ENCODE measurements at regions not wholly inside any gene's neighbourhood (a gene's known extent, or its start where the extent isn't known, plus 50 kb on each side); places are given as distances from the start of the nearest gene placed in this dataset.

DNA sequence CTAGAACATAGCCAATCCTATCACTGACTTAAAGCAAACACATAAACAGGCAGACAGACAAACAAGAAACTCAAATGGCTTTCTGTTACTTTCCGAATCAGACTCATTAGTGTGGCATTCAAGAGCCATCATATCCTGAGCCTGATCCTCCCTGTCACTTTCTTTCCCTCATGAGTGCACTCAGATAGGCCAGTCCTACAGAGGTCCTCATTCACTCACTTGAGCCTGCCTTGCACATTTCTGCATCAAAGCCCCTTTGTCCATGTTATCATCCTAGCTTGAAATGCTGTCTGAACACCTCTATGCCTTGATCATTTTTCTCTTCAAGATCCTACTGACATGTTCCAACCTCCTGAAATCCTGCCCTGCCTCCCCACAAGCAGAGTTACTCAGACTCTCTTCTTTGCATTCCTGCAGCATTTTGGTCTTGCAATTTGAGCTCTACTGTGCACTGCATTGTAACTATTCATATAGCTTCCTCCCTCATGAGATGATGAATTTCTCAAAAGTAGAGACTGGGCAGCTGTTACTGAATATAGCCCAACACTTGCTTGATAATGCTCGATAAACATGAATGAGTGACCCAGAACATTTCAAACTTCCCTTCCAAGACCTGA is 126.9 kb downstream of the PALM2AKAP2 start:
- TF ChIP-seq, protein P1, sequence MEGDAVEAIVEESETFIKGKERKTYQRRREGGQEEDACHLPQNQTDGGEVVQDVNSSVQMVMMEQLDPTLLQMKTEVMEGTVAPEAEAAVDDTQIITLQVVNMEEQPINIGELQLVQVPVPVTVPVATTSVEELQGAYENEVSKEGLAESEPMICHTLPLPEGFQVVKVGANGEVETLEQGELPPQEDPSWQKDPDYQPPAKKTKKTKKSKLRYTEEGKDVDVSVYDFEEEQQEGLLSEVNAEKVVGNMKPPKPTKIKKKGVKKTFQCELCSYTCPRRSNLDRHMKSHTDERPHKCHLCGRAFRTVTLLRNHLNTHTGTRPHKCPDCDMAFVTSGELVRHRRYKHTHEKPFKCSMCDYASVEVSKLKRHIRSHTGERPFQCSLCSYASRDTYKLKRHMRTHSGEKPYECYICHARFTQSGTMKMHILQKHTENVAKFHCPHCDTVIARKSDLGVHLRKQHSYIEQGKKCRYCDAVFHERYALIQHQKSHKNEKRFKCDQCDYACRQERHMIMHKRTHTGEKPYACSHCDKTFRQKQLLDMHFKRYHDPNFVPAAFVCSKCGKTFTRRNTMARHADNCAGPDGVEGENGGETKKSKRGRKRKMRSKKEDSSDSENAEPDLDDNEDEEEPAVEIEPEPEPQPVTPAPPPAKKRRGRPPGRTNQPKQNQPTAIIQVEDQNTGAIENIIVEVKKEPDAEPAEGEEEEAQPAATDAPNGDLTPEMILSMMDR (IDR thresholded peaks at IDR 0.05; ENCODE audit: extremely low read depth in 1 of 2, insufficient read depth in 1 of 2, low read depth in 1 of 2, low read length in 2 of 2): no peak
- TF ChIP-seq FOS (IDR thresholded peaks at IDR 0.05; ENCODE audit: borderline replicate concordance, insufficient read depth, low read length) (no peak), POLR2A (IDR thresholded peaks at IDR 0.05; ENCODE audit: low read depth, low read length) (no peak), POLR2AphosphoS5 (IDR thresholded peaks at IDR 0.05; ENCODE audit: insufficient read depth, low read depth, low read length) (no peak), EZH2 (IDR thresholded peaks at IDR 0.05; ENCODE audit: borderline replicate concordance, low read depth, low read length, severe bottlenecking) (no peak), GATA2 (IDR thresholded peaks at IDR 0.05; ENCODE audit: insufficient read depth, insufficient read length, low read depth, low read length) (no peak), JUN (IDR thresholded peaks at IDR 0.05; ENCODE audit: borderline replicate concordance, insufficient read depth, insufficient read length, low read depth) (no peak)

Data from endothelial cell of umbilical vein (primary cell).